Calu3 (cell line): ENCODE measurements at regions not wholly inside any gene's neighbourhood (a gene's known extent, or its start where the extent isn't known, plus 50 kb on each side); places are given as distances from the start of the nearest gene placed in this dataset.

Source experiments
- BruUV-seq: library from RNA; stranded (reverse); fragments of 400-500 nt; replicated peaks from 2 replicates; lab custom pipeline; 2021; lab: Mats Ljungman, UMichigan
- CTCF ChIA-PET: fragments of 300-600 bp; sonication (Branson Sonifier 250); formaldehyde crosslinking; loops from one replicate; lab custom pipeline; 2022; ENCODE audit warnings: antibody characterized with exemption; lab: Charles Lee
- DNase-seq: peaks from one replicate; pipeline ENCODE4 v3.0.0; 2022
- H3K27ac Mint-ChIP-seq: one replicate; pipeline ENCODE4 v1.8.0; 2022; ENCODE audit warnings: mixed read lengths; ENCODE audit not compliant: unreplicated experiment
- H3K27me3 Mint-ChIP-seq: one replicate; pipeline ENCODE4 v1.8.0; 2022; ENCODE audit warnings: mixed read lengths; ENCODE audit not compliant: unreplicated experiment
- H3K36me3 Mint-ChIP-seq: one replicate; pipeline ENCODE4 v1.8.0; 2022; ENCODE audit warnings: mild to moderate bottlenecking, moderate library complexity, mixed read lengths; ENCODE audit not compliant: insufficient read depth, unreplicated experiment
- H3K4me1 Mint-ChIP-seq: one replicate; pipeline ENCODE4 v1.8.0; 2022; ENCODE audit warnings: mild to moderate bottlenecking, low read depth, mixed read lengths; ENCODE audit not compliant: unreplicated experiment
- H3K4me3 Mint-ChIP-seq: one replicate; pipeline ENCODE4 v1.8.0; 2022; ENCODE audit warnings: mild to moderate bottlenecking, low read depth, moderate library complexity, mixed read lengths; ENCODE audit not compliant: unreplicated experiment
- H3K9me3 Mint-ChIP-seq: one replicate; pipeline ENCODE4 v1.8.0; 2022; ENCODE audit warnings: low read depth, mixed read lengths; ENCODE audit not compliant: unreplicated experiment
- intact Hi-C: fragments of 100-400 bp; cut with micrococcal nuclease; formaldehyde crosslinking; loops from one replicate; pipeline ENCODE4 v1.10.0; 2022; ENCODE audit not compliant: unreplicated experiment
- TF ChIP-seq, protein P1 (sequence below): fragments of 200-600 bp; IDR thresholded peaks from one replicate; pipeline ENCODE4 v1.8.0; 2022; ENCODE audit warnings: antibody characterized with exemption; ENCODE audit not compliant: unreplicated experiment

DNA sequence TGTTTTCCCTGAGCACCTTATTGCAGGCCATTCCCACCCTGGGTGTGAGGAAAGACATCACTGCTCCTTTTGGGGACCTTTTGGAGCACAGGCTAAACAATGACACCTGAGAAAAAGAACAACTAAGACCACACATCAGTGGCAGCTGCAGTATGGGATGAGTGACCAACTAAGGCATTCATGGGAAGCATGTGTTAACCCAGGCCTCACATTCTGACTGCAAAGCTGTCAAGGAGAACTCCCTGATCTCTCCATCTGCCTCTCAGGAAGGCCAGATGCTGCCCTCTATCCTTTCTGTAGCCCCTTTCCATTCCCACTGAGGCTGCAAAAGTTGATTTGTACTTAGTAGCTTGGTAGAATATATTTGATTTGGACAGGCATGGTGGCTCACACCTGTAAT, 130.5 kb upstream of the FOXN2 start:
- intact Hi-C loops: no loop called here
- Mint-ChIP-seq H3K27me3 (no peaks in the 10 kb centered on the region), H3K4me1 (no peaks in the 10 kb centered on the region), H3K4me3 (no peak overlapping the region), H3K36me3 (no peaks in the 10 kb centered on the region), H3K9me3 (peaks cover 7% of the 10 kb centered on the region), H3K27ac (no peak overlapping the region)
- TF ChIP-seq, protein P1, sequence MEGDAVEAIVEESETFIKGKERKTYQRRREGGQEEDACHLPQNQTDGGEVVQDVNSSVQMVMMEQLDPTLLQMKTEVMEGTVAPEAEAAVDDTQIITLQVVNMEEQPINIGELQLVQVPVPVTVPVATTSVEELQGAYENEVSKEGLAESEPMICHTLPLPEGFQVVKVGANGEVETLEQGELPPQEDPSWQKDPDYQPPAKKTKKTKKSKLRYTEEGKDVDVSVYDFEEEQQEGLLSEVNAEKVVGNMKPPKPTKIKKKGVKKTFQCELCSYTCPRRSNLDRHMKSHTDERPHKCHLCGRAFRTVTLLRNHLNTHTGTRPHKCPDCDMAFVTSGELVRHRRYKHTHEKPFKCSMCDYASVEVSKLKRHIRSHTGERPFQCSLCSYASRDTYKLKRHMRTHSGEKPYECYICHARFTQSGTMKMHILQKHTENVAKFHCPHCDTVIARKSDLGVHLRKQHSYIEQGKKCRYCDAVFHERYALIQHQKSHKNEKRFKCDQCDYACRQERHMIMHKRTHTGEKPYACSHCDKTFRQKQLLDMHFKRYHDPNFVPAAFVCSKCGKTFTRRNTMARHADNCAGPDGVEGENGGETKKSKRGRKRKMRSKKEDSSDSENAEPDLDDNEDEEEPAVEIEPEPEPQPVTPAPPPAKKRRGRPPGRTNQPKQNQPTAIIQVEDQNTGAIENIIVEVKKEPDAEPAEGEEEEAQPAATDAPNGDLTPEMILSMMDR: no peak
- no peak for DNase-seq
- BruUV-seq: no TSS peak
- CTCF ChIA-PET: no interaction called here

DNA sequence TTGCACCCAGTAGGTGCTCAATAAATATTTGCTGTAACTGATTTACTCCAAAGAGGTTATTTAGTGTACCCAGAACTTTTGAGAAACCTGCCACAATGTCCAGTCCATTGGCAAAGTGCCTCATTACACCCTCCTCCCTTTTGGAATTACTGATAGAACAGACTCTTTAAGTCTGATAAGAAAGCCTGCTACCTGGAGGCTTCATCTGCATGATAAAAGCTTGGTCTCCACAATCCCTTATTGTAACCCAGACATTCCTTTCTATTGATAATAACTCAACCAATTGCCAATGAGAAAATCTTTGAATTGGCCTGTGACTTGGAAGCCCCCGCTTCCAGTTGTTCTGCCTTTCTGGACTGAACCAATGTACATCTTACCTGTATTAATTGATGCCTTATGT, 127.0 kb upstream of the FOXN2 start:
- no peak overlapping the region for H3K4me3 Mint-ChIP-seq
- no peak for DNase-seq
- intact Hi-C loops: no loop called here
- no peaks in the 10 kb centered on the region for H3K36me3 Mint-ChIP-seq
- H3K4me1 Mint-ChIP-seq: no peaks in the 10 kb centered on the region
- CTCF ChIA-PET: no interaction called here
- TF ChIP-seq, protein P1: no peak
- no TSS peak for BruUV-seq
- no peak overlapping the region for H3K27ac Mint-ChIP-seq
- no peaks in the 10 kb centered on the region for H3K27me3 Mint-ChIP-seq
- H3K9me3 Mint-ChIP-seq: peaks cover 7% of the 10 kb centered on the region

DNA sequence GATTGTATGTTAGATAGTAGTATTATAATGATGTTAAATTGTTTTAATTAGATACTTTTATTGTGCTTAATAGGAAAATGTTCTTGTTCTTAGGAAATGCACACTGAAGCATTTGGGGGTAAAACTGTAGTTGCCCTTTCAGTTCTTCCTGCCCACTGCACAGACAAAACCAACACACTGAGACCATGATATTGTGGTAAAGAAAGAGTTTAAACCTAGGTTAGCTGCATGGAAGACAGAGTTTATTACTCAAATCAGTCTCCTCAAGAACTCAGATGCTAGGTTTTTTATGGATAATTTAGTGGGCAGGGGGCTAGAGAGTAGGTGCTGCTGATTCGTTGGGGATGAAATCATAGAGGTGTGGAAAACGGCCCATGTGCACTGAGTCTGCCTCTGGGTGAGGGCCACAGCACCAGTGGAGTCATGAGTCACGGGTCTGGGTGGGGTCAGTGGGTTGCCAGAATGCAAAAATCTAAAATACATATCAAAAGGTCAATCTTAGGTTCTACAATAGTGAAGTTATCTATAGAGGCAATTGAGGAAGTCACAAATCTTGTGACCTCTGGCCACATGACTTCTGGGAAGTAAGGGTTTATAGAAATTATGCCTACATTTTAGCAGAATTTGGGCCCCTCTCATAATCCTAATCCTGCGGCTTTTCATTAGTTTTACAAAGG, 124.8 kb upstream of the FOXN2 start:
- no TSS peak for BruUV-seq
- no peaks in the 10 kb centered on the region for H3K4me1 Mint-ChIP-seq
- no peaks in the 10 kb centered on the region for H3K36me3 Mint-ChIP-seq
- CTCF ChIA-PET: no interaction called here
- TF ChIP-seq, protein P1: no peak
- H3K4me3 Mint-ChIP-seq: no peak overlapping the region
- DNase-seq: no peak
- intact Hi-C loops: no loop called here
- H3K9me3 Mint-ChIP-seq: no peaks in the 10 kb centered on the region
- no peaks in the 10 kb centered on the region for H3K27me3 Mint-ChIP-seq
- H3K27ac Mint-ChIP-seq: no peak overlapping the region

GRCh38 chr2:48190230-48190629, 124.3 kb upstream of the FOXN2 start:
- H3K36me3 Mint-ChIP-seq: no peaks in the 10 kb centered on the region
- H3K4me3 Mint-ChIP-seq: no peak overlapping the region
- H3K27me3 Mint-ChIP-seq: no peaks in the 10 kb centered on the region
- H3K27ac Mint-ChIP-seq: no peak overlapping the region
- no peaks in the 10 kb centered on the region for H3K9me3 Mint-ChIP-seq
- H3K4me1 Mint-ChIP-seq: no peaks in the 10 kb centered on the region
- intact Hi-C loops: no loop called here
- TF ChIP-seq, protein P1: no peak
- BruUV-seq: no TSS peak
- DNase-seq: no peak
- CTCF ChIA-PET: no interaction called here
